Kidney glomerular epithelial cell (primary cell): ENCODE measurements at regions not wholly inside any gene's neighbourhood (a gene's known extent, or its start where the extent isn't known, plus 50 kb on each side); places are given as distances from the start of the nearest gene placed in this dataset.

Source experiments
- DNase-seq: peaks from one replicate; lab custom pipeline; 2025; lab: John Stamatoyannopoulos, UW

DNA sequence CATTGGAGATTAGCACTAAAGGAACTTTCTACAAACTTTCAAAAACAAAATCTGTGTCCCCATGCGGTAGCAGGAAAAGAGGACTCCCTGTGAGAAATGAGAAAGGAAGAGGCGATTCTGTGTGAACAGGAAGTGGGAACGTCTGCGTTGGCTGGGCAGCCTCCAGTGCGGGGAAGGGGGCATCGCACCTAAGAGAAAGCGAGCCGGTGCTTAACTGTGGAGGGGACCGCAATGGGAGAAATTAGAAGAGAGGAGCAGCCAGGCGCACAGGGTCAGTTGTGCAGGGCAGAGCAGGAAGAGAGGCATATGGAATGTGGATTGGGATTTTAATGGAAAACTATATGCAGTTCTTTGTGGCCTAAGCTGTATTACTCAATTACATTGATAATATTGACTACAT is 77.4 kb upstream of the DOCK9 start:
- DNase-seq, result no peak

DNA sequence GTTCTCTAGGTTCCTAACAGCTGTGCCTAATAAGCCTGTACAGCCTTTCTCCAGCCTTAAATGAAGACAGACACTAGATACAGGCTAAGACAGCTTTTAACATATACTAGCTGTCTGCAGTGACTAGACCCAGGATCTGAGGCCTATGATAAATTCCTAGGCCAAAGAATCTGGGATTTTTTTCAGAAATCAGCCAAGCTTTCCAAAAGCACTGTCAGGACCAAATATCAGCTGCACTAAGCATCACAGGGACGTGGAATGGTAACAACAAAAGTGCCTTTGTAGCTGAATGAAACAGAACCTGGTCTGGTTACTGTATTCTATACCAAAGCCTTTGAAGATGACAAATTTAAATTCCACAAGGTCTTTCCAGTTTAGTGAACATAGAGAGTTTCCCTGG is 77.9 kb upstream of the DOCK9 start:
- DNase-seq, result no peak

DNA sequence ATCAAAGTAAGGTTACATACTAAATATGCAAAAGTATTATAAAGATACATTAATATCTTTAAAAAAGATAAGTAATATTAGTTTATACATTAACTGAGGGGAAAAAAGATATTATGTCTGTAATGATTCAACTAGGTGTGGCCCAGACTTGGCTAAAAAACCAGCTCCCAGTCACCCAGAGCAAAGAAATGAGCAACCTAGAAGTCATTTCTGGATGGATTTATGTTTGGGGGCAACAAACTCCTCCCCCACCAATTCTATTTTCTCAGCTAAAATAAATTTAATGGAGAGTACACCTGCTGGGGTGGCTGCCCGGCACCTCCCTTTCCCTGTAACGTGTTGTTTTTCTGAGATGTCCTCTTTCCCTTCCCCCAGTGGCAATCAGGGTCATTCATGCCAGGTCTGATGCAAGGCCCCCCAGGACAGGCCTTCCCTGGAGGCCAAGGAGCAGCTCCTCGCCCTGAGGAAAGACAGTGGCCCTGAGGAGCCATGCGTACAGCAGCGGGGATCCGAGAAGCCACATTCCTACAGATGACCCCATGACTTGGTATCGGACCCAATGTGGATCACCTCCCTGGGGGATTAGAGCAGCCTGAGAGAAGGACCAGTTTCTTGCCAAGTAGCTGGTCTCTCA is 78.6 kb upstream of the DOCK9 start:
- DNase-seq, result no peak

DNA sequence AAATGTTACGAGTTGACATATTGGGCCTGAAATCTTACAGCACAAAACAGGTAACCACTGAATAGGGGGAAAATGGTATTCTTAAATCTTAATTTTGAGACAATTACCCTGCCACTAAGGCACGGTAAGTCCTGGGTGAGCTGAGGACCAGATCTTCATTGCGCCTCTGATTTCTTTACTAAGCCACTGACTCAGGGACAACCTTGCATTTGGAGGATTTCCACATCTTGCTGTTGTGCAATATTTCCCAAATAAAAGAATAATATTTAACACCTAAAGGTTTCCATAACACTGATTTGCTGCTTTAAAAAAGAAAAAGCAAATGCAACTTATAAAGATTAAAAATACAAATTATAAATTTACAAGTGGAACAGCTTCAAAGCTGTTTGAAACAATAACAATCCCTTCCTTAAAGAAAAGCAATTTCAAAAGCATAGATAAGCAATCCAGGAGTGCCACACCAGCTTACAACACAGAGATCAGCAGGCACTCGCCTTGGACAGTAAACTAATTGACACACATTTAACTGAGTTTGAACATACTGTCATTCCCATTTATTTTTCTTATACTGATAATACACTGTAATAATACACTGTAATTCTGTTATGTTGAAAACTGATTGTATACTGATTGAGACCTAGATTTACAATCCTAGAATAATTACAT is 79.6 kb upstream of the DOCK9 start:
- DNase-seq, result no peak

DNA sequence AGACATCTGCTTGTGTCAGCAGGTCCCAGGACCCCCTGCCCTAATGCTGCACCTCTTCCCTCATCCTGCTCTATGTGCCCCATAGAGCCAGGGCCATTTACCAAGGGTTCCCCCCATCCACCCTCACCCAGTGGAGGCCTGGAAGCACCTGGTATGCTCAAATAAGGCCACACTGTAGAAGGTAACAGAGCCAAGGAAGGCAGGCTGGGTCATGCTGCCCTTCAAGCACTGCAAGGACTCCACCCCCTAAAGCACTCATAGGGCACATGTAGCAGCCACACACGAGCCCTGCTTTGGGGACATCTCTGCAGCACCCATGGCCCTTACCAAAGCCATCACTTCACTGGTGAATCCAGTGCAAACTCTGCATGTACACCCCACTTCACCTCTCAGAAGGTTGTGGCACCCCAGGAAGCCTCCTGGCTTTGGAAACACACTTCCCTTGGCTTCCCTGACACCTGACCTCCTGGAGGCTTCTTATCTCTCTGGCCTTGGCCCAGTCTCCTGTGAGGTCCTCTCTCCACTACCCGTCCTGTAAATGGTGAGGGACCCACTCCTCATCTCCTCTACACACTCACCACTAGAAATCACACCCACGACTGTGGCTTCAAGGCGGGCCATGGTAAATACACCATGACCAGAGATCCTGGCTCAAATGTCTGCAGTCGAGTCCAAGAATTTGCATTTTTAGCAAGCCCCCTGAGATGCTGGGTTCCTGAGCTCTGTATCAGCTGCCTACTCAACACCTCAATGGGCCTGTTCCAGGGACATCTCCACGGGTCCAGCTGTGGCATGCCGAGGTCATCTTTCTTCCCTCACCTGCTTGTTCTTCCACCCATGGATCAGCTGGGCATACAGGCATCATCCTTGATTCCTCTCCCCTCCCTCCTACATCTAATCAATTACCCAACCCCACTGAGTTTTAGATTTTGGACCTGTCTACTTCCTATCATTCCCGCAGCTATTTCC is 80.9 kb upstream of the DOCK9 start:
- no peak for DNase-seq

DNA sequence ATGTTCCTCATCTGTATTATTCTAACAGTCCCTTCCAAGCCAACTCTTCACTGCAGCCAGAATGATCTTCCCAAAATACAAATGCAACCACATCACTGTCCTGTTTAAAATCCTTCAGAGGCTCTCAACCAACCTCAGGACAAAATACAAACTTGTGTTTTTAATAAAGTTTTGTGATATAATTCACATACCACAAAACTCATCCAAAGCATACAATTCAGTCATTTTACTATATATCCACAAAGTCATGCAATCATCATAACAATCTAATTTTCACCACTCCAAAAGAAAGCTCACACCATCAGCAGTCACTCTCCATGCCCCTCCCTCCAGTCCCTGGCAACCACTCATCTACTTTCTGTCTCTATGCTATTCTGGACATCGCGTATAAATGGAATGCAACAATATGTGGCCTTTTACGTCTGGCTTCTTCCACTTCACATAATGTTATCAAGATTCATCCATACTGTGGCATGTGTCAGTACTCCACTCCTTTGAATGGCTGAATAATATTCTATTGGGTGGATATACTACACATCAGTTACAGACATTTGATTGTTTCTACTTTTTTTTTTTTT is 81.7 kb upstream of the DOCK9 start:
- no peak for DNase-seq

DNA sequence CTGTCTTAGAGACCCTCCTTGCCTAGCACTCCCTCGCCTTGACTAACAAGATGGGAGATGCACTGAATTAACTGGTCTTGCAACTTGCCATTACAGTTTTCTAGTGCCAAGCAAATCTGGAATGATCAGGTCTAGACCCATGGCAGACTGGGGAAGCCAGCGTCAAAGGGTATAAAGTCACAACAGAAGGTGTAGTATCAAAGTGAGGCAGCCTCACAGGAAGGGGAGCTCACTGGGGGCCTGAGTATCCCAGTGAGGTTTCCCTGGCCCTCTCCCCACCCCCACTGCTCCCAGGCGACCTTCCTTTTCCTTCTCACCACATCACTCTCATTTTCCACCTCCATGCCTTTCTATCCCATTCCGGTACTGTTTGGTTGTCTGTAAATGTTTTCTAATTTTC is 83.5 kb upstream of the DOCK9 start:
- DNase-seq, result no peak

DNA sequence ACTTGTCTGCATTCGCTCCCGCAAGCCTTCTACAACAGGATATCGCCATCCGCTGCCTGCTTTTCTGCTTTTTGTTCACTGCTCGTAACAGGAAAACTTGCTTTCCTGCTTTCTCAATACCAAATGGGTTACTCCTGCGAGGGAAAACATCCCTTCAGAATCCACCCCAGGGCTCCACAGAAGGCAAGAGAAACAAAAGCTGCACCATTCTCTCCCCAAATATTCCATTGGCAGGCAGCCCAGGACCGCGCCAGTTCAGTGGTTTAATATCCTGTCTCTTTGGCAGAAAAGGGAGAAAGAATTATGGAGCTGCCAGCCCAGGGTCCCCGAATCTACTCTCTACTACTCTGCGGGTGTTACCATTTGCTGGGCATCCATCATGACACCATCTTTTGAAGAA is 84.7 kb upstream of the DOCK9 start:
- DNase-seq, result peak; percentile 77

DNA sequence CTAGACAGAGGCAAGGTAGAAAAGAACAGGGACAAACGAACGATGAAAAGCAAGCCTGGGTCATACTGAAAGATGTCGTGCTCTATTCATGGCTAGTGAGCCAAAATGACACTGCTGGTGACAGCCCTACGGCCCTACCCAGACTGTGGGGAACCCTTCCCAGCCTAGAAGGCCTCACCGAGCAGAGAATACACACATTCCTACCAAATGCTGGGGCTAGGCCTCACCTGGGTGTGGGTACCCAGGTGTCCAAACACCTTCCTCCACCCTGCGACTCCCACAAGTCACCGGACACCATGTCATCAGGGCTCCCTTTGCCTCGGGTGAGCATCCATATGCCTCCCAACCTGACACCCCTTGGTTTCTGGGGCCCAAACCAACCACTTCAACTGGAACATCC is 85.3 kb upstream of the DOCK9 start:
- no peak for DNase-seq

DNA sequence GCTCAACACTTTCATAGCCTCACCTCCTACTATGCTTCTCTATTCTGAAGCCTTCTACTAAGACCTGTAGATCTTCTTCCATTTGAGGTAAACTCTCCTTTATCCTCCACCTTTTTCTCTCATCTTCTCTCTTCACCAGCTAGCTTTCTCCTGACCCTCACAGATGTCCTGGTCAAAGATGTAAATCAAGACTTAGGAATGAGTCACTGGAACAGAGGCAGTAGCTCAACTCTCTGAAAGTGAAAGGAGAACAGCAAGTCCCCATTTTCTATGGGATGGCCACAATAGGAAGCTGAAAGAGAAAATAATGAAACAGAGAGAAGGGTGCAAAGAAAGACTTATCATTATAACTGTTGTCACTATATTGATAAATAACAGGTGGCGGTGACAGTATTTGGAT is 86.1 kb upstream of the DOCK9 start:
- DNase-seq, result no peak

DNA sequence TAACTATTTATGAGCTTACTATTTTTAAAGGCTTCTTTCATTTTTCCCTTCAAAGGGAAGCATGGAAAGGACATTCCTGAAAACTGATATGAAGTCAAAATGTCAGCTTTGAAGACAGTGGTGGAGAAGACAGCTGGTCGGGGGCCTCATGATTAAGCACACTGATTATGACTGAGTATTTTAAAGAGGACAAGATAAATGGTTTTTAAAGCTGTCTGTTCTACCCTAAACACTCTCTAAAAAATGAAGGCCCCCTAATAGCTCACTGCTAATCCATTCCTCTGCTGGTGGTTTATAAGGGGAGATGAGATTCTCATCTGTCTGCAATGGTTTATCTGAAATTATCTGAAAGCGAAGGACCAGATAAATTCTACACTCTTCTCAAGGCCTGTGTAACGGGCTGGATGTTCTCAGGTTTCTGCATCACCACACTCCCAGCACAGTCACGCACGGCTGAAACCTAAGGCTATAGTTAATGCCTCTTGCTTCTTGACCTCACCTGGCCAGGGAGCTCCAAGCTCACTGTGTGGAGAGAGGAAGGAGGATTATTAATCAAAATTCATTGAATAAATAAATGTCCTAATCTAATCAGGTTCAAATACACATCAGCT is 86.9 kb upstream of the DOCK9 start:
- DNase-seq, result peak; percentile 28

DNA sequence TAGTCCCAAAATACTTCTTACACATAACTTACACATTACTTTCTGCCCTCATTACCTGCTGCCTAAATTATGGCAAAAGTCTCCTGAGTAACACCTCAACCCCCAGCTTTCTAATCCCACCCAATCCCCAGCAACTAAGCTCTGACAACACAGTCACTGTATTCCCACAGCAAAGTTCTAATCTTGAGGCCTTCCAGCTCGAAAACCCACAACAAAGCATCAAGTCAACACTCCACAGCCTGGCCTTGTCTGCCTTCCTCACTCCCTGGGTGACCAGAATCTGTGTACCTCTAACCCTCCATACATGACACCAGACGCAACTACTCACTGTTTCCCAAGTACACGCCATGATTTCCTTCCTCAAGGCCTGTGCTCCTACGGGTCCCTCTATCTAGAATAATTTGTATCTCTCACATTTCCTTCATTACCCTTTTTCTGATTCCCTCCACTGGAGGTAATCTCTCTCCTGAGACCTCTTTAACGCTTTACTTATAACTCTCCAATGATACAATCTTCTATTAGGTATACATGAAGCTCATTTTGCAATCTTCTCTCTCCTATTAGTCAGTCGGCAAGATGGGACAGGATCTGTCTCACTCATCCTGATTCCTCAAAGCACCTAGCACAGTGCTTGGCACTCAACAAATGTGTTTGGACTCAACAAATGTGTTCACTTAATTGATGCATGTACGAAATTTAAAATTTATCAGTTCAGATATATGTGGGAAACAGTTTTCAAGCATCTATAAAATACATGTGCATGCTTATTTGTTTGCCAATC is 87.6 kb upstream of the DOCK9 start:
- DNase-seq, result no peak

DNA sequence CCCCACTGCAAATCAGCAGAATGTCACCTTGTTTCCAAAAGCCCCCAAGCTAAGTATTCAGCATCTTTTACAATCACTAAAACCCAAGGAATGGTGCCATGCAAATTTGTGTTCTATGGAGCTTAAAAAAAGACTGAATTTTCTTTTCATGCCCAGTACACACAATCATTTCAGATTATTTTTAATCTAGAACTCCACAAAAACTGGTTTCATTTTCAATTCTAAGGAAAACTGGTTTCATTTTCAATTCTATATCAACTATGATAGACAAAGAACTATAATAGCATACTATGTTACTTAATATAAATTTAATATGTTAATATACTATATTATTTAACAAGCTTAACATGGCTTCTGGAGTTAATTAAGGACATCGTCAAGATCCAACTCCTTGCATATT is 88.4 kb upstream of the DOCK9 start:
- DNase-seq, result no peak

DNA sequence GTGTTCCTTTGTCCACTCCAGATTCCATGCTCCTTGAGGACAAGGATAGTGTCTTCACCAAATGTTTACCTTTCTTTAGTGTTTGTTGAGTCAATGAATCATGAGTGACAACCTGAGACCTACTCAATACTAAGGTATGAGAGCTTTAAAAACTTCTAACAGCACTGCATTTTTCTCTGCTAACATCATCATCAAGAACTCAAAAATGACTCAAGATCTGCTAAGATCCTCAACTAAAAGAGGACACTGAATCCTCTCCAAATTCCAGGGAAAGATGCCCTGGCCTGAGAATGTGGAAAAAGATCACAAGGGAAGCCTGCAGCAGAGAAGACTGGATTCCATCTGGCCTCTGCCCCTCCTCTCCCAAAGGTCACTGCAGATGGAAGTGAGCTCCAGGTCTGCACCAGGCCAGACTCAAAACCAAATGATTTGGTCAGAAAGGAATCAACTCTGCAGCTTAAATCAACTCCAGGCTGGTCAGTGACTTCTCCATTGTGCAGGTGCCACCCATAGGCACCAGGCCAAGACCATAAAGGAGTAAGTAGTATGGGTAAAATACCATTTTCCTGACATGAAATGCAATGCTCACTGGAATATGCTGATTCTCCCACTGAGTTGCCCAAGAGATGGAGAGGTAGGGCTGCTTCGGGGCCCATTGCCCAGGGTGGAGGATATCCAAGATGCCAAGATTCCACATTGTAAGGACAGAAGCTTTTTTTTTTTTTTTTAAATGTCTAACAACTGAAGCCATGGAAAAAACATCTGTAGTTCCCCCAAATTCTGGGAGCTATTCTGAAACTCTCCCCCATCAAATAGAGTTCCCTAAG is 89.5 kb upstream of the DOCK9 start:
- peak; percentile 80 for DNase-seq

DNA sequence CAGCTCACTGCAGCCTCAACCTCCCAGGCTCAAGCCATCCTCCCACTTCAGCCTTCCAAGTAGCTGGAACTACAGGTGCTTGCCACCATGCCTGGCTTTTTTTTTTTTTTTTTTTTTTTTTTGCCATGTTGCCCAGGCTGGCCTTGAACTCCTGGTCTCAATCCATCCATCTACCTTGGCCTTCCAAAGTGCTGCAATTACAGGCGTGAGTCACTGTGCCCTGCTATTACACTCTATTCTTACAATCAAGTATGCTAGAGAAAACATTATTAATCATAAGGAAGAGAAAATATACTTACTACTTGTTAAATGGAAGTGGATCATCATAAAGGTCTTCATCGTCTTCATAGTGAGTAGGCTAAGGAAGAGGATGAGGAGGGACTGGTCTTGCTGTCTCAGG is 93.3 kb upstream of the DOCK9 start:
- no peak for DNase-seq

DNA sequence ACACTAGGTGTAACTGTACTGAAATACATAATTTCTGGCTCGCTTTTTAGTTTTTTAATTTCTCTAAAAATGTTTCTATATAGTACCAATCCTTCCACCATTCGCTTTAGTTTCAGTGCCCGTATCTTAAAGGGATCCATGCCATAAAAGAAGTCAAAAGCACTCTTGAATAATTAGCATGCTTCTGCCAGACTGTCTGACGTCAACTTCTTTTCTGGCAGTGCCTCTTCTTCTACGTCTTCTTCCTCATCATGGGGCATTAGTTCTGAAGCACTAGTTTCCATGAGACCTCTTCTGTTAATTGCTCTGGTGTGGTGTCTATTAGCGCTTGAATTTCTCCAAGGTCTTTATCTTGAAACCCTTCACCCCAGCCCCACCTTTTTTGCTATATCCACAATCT is 93.8 kb upstream of the DOCK9 start:
- no peak for DNase-seq

DNA sequence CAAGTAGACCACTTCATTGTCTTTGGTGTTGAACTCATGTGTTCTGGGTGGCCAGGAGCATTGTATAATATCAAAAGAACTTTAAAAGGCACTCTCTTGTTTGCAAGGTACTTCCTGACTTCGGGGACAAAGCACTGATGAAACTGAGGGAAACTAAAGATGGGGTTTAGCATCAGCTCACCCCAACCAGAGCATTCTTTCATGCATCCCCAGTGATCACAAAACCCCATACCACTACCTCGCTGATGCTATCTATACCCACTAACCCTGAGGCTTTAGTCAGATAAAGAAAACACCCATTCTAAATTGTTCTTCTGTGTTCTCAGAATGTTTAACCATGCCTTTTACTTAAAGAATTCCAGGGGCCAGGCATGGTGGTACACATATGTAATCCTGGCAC is 94.5 kb upstream of the DOCK9 start:
- no peak for DNase-seq

DNA sequence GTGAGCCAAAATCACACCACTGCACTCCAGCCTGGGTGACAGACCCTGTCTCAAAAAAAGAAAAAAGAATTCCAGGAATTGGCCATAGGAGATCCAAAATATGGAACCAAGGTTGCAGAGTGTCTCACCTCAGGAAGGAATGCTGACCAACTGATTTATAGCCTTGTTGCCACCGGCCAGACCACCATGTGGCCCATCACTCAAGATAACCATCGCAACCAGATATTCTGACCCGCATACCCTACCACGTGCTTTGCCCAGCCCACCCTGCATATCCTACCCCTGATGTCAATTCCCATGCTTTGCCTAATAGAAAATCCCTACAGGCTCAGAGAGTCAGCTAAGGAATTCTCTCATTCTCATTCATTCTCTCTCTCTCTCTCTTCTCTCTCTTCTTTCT is 95.1 kb upstream of the DOCK9 start:
- no peak for DNase-seq

DNA sequence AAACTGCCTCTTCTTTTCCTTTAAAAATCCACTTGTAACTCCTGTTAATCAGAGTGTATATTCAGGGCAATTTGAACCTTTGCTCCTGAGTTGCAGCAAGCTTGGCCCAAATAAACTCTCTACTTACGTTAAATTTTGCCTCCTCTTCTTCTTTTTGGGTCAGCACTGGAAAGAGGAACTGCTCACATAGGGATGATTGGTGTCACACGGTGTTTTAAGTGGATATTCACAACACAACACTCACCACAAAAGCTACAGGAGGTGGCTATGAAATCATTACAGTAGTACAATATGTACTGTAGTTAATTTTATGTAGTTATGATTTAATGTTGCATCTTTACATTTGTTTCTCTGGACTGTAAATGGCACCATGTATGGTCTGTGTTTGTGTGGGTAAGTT is 96.8 kb upstream of the DOCK9 start:
- no peak for DNase-seq
